WTC11 (cell line): ENCODE measurements at regions not wholly inside any gene's neighbourhood (a gene's known extent, or its start where the extent isn't known, plus 50 kb on each side); places are given as distances from the start of the nearest gene placed in this dataset.

Experiments used
- ATAC-seq: fragments of 200-7000 bp; cut with Tn5 transposase; 2 replicates; pipeline ENCODE4 v1.10.0; 2021; ENCODE audit warnings: mild to moderate bottlenecking, moderate library complexity
- CTCF ChIA-PET: fragments of 300-600 bp; sonication (Branson Sonifier 250); formaldehyde crosslinking; loops from one replicate; lab custom pipeline; 2021; ENCODE audit warnings: antibody characterized with exemption; lab: Charles Lee
- POLR2A ChIA-PET: fragments of 350-600 bp; sonication (Branson Sonifier 250); formaldehyde crosslinking; loops from one replicate; lab custom pipeline; 2021; ENCODE audit warnings: antibody characterized with exemption; lab: Charles Lee
- DNase-seq: peaks from one replicate; pipeline ENCODE4 v3.0.0; 2021; ENCODE audit warnings: low spot score
- H3K27ac Mint-ChIP-seq: 2 replicates; pipeline ENCODE4 v1.8.0; 2021; ENCODE audit warnings: mixed read lengths
- H3K27me3 Mint-ChIP-seq: 2 replicates; pipeline ENCODE4 v1.8.0; 2021; ENCODE audit warnings: low read depth, mild to moderate bottlenecking, moderate library complexity, mixed read lengths
- H3K36me3 Mint-ChIP-seq: 2 replicates; pipeline ENCODE4 v1.8.0; 2021; ENCODE audit warnings: mixed read lengths
- H3K4me1 Mint-ChIP-seq: 2 replicates; pipeline ENCODE4 v1.8.0; 2022; ENCODE audit warnings: mixed read lengths
- H3K4me3 Mint-ChIP-seq: 2 replicates; pipeline ENCODE4 v1.8.0; 2021; ENCODE audit warnings: mild to moderate bottlenecking, moderate library complexity, mixed read lengths
- H3K9me3 Mint-ChIP-seq: 2 replicates; pipeline ENCODE4 v1.8.0; 2021; ENCODE audit warnings: mixed read lengths
- CREM ChIP-seq: sonication (generic); formaldehyde crosslinking; IDR thresholded peaks from 2 replicates; pipeline ENCODE4 v1.8.1; 2022; ENCODE audit warnings: mild to moderate bottlenecking, missing genetic modification reagents, moderate library complexity
- IRF2 ChIP-seq: sonication (generic); formaldehyde crosslinking; IDR thresholded peaks from 2 replicates; pipeline ENCODE4 v1.8.0; 2022; ENCODE audit warnings: low read depth, missing genetic modification reagents, borderline replicate concordance
- MXD4 ChIP-seq: fragments of 250-450 bp; sonication (Bioruptor Pico); IDR thresholded peaks from 2 replicates; pipeline ENCODE4 v1.8.0; 2021; ENCODE audit warnings: mild to moderate bottlenecking, moderate library complexity, borderline replicate concordance
- OVOL2 ChIP-seq: fragments of 250-450 bp; sonication (Bioruptor Pico); IDR thresholded peaks from 2 replicates; pipeline ENCODE4 v1.9.0; 2021; ENCODE audit warnings: mild to moderate bottlenecking, borderline replicate concordance
- RELA ChIP-seq: sonication (generic); formaldehyde crosslinking; IDR thresholded peaks from 2 replicates; pipeline ENCODE4 v1.8.1; 2022; ENCODE audit warnings: missing genetic modification reagents, mild to moderate bottlenecking, borderline replicate concordance
- SMAD3 ChIP-seq: sonication (generic); formaldehyde crosslinking; IDR thresholded peaks from 2 replicates; pipeline ENCODE4 v1.8.0; 2022; ENCODE audit warnings: missing genetic modification reagents, mild to moderate bottlenecking, borderline replicate concordance
- SMAD4 ChIP-seq: sonication (generic); formaldehyde crosslinking; IDR thresholded peaks from 2 replicates; pipeline ENCODE4 v1.8.0; 2022; ENCODE audit warnings: mild to moderate bottlenecking, missing genetic modification reagents
- ZNF219 ChIP-seq: sonication (generic); formaldehyde crosslinking; IDR thresholded peaks from 2 replicates; pipeline ENCODE4 v1.8.0; 2023; ENCODE audit warnings: missing genetic modification reagents, mild to moderate bottlenecking, borderline replicate concordance
- TF ChIP-seq, protein P1 (sequence below): sonication (generic); formaldehyde crosslinking; IDR thresholded peaks from 2 replicates; pipeline ENCODE4 v1.8.1; 2023; ENCODE audit warnings: mild to moderate bottlenecking, missing genetic modification reagents
- TF ChIP-seq, protein P2 (sequence below): sonication (generic); formaldehyde crosslinking; IDR thresholded peaks from 2 replicates; pipeline ENCODE4 v1.8.0; 2023; ENCODE audit warnings: missing genetic modification reagents
- TF ChIP-seq, protein P3 (sequence below): sonication (generic); formaldehyde crosslinking; IDR thresholded peaks from 2 replicates; pipeline ENCODE4 v1.8.1; 2022; ENCODE audit warnings: mild to moderate bottlenecking, missing genetic modification reagents, moderate library complexity, borderline replicate concordance
- TF ChIP-seq, protein P4 (sequence below): fragments of 250-450 bp; sonication (Bioruptor Pico); IDR thresholded peaks from 2 replicates; pipeline ENCODE4 v1.9.0; 2021; ENCODE audit warnings: mild to moderate bottlenecking
- TF ChIP-seq, protein P5 (sequence below): sonication (generic); formaldehyde crosslinking; IDR thresholded peaks from 2 replicates; pipeline ENCODE4 v1.8.0; 2023; ENCODE audit warnings: mild to moderate bottlenecking, missing genetic modification reagents
- TF ChIP-seq, protein P6 (sequence below): sonication (generic); formaldehyde crosslinking; IDR thresholded peaks from 2 replicates; pipeline ENCODE4 v1.8.0; 2023; ENCODE audit warnings: missing genetic modification reagents, mild to moderate bottlenecking, borderline replicate concordance
- TF ChIP-seq, protein P7 (sequence below): fragments of 250-450 bp; sonication (Bioruptor Pico); conservative IDR thresholded peaks from 2 replicates; pipeline ENCODE4 v1.9.0; 2021; ENCODE audit warnings: mild to moderate bottlenecking

DNA sequence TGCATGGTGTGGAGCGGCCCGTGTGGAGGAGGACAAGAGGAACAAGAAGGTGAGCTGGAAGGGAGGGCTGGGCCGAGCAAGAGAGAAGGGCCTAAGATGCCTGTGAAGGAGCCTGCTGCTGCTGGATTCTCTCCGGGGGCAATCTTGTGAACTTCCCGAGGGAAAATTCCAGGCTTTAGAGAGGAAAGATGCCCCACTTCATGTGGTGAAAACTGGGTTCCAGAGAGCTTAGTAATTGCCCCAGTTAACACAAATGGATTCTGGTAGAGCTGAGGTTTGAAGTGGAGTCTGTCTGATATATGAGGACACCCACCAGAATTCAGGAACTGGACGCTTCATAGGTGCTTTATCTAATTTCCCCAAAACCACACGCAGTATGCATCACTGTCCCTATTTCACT, 114.1 kb upstream of the ZMIZ1 start (continued):
- TF ChIP-seq, protein P1, sequence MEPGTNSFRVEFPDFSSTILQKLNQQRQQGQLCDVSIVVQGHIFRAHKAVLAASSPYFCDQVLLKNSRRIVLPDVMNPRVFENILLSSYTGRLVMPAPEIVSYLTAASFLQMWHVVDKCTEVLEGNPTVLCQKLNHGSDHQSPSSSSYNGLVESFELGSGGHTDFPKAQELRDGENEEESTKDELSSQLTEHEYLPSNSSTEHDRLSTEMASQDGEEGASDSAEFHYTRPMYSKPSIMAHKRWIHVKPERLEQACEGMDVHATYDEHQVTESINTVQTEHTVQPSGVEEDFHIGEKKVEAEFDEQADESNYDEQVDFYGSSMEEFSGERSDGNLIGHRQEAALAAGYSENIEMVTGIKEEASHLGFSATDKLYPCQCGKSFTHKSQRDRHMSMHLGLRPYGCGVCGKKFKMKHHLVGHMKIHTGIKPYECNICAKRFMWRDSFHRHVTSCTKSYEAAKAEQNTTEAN (CRISPR knock-in tag), result no peak
- no peak for TF ChIP-seq MXD4 (CRISPR knock-in tag)
- TF ChIP-seq OVOL2, result no peak
- TF ChIP-seq, protein P2, sequence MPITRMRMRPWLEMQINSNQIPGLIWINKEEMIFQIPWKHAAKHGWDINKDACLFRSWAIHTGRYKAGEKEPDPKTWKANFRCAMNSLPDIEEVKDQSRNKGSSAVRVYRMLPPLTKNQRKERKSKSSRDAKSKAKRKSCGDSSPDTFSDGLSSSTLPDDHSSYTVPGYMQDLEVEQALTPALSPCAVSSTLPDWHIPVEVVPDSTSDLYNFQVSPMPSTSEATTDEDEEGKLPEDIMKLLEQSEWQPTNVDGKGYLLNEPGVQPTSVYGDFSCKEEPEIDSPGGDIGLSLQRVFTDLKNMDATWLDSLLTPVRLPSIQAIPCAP (CRISPR knock-in tag), result no peak
- TF ChIP-seq ZNF219, result no peak

DNA sequence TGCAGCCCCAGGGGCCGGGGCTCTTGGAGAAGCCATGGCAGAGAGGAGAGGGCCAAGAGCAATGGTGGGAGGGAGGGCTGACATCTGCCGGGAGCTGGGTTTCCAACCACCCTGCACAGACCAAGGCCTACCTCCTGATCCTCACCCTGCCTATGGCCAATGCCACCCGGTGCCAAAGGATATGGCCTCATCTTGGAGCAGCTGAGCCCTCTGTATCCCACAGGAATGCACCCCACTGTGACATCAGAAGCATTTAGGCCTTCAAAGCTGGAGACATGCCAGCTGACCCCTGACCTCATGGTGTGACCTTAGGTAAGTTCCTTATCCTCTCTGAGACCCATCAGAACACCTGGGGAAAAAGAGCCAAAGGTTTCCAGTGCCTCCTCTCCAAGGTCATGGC, 113.6 kb upstream of the ZMIZ1 start:
- H3K36me3 Mint-ChIP-seq, result no peaks in the 10 kb centered on the region
- no peaks in the 10 kb centered on the region; the same call in 1 of the 2 replicates for H3K27me3 Mint-ChIP-seq
- H3K9me3 Mint-ChIP-seq, result peaks cover 5% of the 10 kb centered on the region; the same call in 1 of the 2 replicates
- H3K27ac Mint-ChIP-seq, result no peak overlapping the region
- no peak for DNase-seq
- TF ChIP-seq, protein P3, sequence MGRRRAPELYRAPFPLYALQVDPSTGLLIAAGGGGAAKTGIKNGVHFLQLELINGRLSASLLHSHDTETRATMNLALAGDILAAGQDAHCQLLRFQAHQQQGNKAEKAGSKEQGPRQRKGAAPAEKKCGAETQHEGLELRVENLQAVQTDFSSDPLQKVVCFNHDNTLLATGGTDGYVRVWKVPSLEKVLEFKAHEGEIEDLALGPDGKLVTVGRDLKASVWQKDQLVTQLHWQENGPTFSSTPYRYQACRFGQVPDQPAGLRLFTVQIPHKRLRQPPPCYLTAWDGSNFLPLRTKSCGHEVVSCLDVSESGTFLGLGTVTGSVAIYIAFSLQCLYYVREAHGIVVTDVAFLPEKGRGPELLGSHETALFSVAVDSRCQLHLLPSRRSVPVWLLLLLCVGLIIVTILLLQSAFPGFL, result no peak
- TF ChIP-seq SMAD3 (CRISPR knock-in tag), result no peak
- TF ChIP-seq, protein P4, sequence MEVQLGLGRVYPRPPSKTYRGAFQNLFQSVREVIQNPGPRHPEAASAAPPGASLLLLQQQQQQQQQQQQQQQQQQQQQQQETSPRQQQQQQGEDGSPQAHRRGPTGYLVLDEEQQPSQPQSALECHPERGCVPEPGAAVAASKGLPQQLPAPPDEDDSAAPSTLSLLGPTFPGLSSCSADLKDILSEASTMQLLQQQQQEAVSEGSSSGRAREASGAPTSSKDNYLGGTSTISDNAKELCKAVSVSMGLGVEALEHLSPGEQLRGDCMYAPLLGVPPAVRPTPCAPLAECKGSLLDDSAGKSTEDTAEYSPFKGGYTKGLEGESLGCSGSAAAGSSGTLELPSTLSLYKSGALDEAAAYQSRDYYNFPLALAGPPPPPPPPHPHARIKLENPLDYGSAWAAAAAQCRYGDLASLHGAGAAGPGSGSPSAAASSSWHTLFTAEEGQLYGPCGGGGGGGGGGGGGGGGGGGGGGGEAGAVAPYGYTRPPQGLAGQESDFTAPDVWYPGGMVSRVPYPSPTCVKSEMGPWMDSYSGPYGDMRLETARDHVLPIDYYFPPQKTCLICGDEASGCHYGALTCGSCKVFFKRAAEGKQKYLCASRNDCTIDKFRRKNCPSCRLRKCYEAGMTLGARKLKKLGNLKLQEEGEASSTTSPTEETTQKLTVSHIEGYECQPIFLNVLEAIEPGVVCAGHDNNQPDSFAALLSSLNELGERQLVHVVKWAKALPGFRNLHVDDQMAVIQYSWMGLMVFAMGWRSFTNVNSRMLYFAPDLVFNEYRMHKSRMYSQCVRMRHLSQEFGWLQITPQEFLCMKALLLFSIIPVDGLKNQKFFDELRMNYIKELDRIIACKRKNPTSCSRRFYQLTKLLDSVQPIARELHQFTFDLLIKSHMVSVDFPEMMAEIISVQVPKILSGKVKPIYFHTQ (CRISPR knock-in tag), result no peak
- TF ChIP-seq, protein P5, sequence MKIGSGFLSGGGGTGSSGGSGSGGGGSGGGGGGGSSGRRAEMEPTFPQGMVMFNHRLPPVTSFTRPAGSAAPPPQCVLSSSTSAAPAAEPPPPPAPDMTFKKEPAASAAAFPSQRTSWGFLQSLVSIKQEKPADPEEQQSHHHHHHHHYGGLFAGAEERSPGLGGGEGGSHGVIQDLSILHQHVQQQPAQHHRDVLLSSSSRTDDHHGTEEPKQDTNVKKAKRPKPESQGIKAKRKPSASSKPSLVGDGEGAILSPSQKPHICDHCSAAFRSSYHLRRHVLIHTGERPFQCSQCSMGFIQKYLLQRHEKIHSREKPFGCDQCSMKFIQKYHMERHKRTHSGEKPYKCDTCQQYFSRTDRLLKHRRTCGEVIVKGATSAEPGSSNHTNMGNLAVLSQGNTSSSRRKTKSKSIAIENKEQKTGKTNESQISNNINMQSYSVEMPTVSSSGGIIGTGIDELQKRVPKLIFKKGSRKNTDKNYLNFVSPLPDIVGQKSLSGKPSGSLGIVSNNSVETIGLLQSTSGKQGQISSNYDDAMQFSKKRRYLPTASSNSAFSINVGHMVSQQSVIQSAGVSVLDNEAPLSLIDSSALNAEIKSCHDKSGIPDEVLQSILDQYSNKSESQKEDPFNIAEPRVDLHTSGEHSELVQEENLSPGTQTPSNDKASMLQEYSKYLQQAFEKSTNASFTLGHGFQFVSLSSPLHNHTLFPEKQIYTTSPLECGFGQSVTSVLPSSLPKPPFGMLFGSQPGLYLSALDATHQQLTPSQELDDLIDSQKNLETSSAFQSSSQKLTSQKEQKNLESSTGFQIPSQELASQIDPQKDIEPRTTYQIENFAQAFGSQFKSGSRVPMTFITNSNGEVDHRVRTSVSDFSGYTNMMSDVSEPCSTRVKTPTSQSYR (CRISPR knock-in tag), result no peak
- TF ChIP-seq IRF2 (CRISPR knock-in tag), result no peak
- TF ChIP-seq SMAD4 (CRISPR knock-in tag), result no peak
- TF ChIP-seq RELA (CRISPR knock-in tag), result no peak
- H3K4me1 Mint-ChIP-seq, result peaks cover 6% of the 10 kb centered on the region
- ChIA-PET CTCF (interaction anchor here (1.2 kb wide), 1 partner anchor 18 kb away, joined by 4 read pairs; no protein-coding TSS in a partner anchor), POLR2A (no interaction called here)
- H3K4me3 Mint-ChIP-seq, result no peak overlapping the region
- no peak for ATAC-seq

DNA sequence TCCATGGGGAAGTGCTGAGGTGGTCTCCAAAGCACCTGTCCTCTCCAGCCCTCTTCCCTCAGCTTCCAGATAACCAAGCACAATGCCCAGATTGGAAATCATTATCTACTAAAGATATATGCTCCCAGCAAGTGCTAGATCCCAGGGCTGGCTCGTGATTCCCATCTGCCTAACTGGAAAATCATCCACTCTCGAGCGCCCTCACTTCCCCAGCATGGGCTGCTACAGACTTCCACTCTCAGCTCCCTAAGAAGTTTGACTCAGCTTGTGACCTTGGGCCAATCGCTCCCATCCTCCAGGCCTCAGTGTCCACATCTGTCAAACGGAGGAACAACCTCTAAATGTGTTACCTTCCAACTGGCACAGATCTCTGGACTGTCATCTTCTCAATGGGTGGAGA, 112.4 kb upstream of the ZMIZ1 start:
- Mint-ChIP-seq H3K27ac (no peak overlapping the region), H3K4me1 (peaks cover 16% of the 10 kb centered on the region)
- POLR2A ChIA-PET, result no interaction called here
- no peak for TF ChIP-seq CREM (CRISPR knock-in tag)
- TF ChIP-seq, protein P6, sequence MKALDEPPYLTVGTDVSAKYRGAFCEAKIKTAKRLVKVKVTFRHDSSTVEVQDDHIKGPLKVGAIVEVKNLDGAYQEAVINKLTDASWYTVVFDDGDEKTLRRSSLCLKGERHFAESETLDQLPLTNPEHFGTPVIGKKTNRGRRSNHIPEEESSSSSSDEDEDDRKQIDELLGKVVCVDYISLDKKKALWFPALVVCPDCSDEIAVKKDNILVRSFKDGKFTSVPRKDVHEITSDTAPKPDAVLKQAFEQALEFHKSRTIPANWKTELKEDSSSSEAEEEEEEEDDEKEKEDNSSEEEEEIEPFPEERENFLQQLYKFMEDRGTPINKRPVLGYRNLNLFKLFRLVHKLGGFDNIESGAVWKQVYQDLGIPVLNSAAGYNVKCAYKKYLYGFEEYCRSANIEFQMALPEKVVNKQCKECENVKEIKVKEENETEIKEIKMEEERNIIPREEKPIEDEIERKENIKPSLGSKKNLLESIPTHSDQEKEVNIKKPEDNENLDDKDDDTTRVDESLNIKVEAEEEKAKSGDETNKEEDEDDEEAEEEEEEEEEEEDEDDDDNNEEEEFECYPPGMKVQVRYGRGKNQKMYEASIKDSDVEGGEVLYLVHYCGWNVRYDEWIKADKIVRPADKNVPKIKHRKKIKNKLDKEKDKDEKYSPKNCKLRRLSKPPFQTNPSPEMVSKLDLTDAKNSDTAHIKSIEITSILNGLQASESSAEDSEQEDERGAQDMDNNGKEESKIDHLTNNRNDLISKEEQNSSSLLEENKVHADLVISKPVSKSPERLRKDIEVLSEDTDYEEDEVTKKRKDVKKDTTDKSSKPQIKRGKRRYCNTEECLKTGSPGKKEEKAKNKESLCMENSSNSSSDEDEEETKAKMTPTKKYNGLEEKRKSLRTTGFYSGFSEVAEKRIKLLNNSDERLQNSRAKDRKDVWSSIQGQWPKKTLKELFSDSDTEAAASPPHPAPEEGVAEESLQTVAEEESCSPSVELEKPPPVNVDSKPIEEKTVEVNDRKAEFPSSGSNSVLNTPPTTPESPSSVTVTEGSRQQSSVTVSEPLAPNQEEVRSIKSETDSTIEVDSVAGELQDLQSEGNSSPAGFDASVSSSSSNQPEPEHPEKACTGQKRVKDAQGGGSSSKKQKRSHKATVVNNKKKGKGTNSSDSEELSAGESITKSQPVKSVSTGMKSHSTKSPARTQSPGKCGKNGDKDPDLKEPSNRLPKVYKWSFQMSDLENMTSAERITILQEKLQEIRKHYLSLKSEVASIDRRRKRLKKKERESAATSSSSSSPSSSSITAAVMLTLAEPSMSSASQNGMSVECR (CRISPR knock-in tag), result no peak
- TF ChIP-seq, protein P7, sequence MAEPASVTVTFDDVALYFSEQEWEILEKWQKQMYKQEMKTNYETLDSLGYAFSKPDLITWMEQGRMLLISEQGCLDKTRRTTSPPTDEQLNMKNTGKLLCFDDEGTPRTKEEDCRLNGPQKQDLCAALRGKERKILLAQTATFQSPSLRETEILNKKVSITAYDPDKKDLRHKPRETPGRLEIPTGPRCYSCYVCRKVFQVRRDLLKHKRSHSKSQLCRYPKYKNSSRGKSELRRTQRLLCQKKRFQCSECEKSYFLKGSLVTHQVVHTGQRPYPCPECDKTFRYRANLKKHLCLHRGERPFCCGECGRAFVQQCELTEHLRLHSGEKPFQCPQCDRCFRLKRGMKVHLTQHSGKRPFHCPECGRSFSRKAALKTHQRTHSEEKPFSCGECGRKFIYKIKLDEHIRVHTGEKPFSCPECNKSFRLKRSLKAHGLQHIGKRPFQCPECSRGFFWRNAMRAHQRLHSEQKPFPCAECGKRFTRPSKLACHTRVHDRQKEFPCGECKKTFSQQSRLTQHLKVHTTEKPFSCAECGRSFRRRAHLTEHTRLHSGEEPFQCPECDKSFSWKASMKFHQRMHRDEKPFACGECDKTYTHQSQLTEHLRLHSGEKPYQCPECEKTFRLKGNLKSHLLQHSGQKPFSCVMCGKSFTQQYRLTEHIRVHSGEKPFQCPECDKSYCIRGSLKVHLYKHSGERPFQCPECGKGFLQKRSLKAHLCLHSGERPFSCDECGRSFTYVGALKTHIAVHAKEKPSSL (CRISPR knock-in tag), result no peak

More for the DNA sequence above, 112.4 kb upstream of the ZMIZ1 start:
- Mint-ChIP-seq H3K27me3 (no peaks in the 10 kb centered on the region; the same call in 1 of the 2 replicates), H3K4me3 (no peak overlapping the region), H3K9me3 (peaks cover 5% of the 10 kb centered on the region; the same call in 1 of the 2 replicates), H3K36me3 (no peaks in the 10 kb centered on the region)
- no peak for DNase-seq
- peak; percentile 25; the same call in 1 of the 2 replicates for ATAC-seq
- CTCF ChIA-PET, result interaction anchor here (1.4 to 2.2 kb wide), 2 partner anchors 8 to 18 kb away, joined by 5 to 9 read pairs; no protein-coding TSS in a partner anchor
